ENCODE measurements at regions not wholly inside any gene's neighbourhood (a gene's known extent, or its start where the extent isn't known, plus 50 kb on each side); places are given as distances from the start of the nearest gene placed in this dataset.
A peak's percentile ranks its signal among the peaks of the same experiment; 100 is the strongest.
"Not testable (repeated sequence)": the region's sequence is repeated elsewhere in the genome, so short reads cannot be mapped to it uniquely, and the experiment has no call there.

DNA sequence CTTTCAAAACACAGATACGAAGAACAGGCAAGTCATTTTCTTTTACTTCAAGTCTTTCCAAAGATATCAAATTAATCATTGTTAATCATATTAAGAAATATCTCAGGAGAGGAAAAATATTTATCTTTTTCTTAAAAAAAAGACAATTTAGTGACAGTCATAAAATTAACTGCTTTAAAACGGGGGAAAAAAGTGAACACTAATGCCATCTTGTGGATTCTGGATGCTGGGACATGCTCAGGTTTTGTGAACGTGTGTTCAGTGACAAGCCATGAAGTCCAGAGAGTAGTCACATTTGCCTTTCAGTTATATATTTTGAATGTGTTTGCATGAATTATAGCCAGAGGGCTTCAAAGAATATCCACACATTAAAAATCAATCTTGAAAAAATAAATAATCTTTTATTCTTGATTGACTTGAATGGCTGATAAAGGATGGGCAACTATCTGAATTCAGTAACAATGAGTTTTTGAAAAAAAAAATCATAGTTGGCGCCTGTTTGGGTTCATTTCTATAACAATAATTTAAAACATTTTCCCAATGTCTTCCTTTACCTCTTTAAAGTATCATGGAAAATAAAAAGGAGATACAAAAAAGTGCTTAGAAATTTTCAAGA lies 74.7 kb upstream of the NOX3 start:
- in situ Hi-C loops (cut with HindIII; ENCODE audit: low pct_ligation_motif_present, low sequenced_read_pairs), result no loop called here
- no peak overlapping the region for H3K4me3 ChIP-seq (ENCODE audit: low read depth, low read length)
- peak; percentile 79 for TF ChIP-seq CTCF (IDR thresholded peaks at IDR 0.05; ENCODE audit: low read depth, low read length, missing control alignments)
- H3K36me3 ChIP-seq (replicated peaks), result no peaks in the 10 kb centered on the region
- H3K27ac ChIP-seq, result peak overlapping the region; percentile 92
- H3K27me3 ChIP-seq (replicated peaks), result no peaks in the 10 kb centered on the region
- peak; percentile 65 for DNase-seq

GRCh38 chr6:155529814-155530213 lies 74.2 kb upstream of the NOX3 start:
- H3K27me3 ChIP-seq (replicated peaks); H3K36me3 ChIP-seq (replicated peaks); H3K4me3 ChIP-seq (ENCODE audit: low read depth, low read length); in situ Hi-C loops (cut with HindIII; ENCODE audit: low pct_ligation_motif_present, low sequenced_read_pairs); DNase-seq: not testable (repeated sequence)
- peak overlapping the region; percentile 92 for H3K27ac ChIP-seq

DNA sequence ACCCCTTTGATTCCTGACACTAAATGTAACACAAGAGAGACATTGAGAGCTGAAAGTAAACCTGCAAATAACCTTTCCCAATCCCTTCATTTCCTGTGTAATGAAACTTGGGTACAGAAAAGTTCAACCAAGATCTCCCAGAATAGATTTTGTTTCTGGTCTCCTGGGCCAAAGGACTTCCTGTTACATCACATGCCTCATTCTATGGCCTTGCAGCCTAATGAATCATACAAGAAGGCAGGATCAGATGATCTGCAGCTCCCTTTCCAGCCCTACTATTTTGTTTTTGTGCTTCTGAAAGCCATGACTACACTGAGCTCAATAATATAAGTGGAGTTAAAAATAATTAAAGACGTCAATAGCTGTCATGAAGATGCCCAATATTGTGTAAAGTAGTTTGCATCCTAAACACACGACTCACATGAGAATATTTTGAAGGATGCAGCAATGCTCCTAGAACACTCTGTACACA lies 73.4 kb upstream of the NOX3 start:
- Histone ChIP-seq H3K27me3 (replicated peaks) (no peaks in the 10 kb centered on the region), H3K4me3 (ENCODE audit: low read depth, low read length) (no peak overlapping the region), H3K36me3 (replicated peaks) (no peaks in the 10 kb centered on the region), H3K27ac (peak overlapping the region; percentile 92)
- peak; percentile 96 for DNase-seq
- no peak for TF ChIP-seq CTCF (IDR thresholded peaks at IDR 0.05; ENCODE audit: low read depth, low read length, missing control alignments)
- in situ Hi-C loops (cut with HindIII; ENCODE audit: low pct_ligation_motif_present, low sequenced_read_pairs), result no loop called here

- Histone ChIP-seq H3K27ac (peak overlapping the region; percentile 92), H3K27me3 (replicated peaks) (no peaks in the 10 kb centered on the region), H3K36me3 (replicated peaks) (no peaks in the 10 kb centered on the region), H3K4me3 (ENCODE audit: low read depth, low read length) (no peak overlapping the region)
- no peak for DNase-seq
- in situ Hi-C loops (cut with HindIII; ENCODE audit: low pct_ligation_motif_present, low sequenced_read_pairs), result no loop called here
- TF ChIP-seq CTCF (IDR thresholded peaks at IDR 0.05; ENCODE audit: low read depth, low read length, missing control alignments), result no peak
These were observed 72.7 kb upstream of the NOX3 start for GRCh38 chr6:155528335-155528734.

GRCh38 chr6:155527443-155527842 lies 71.8 kb upstream of the NOX3 start:
- H3K4me3 ChIP-seq (ENCODE audit: low read depth, low read length), result no peak overlapping the region
- H3K27ac ChIP-seq, result no peak overlapping the region
- in situ Hi-C loops (cut with HindIII; ENCODE audit: low pct_ligation_motif_present, low sequenced_read_pairs), result no loop called here
- no peaks in the 10 kb centered on the region for H3K27me3 ChIP-seq (replicated peaks)
- TF ChIP-seq CTCF (IDR thresholded peaks at IDR 0.05; ENCODE audit: low read depth, low read length, missing control alignments), result no peak
- no peak for DNase-seq
- no peaks in the 10 kb centered on the region for H3K36me3 ChIP-seq (replicated peaks)

DNA sequence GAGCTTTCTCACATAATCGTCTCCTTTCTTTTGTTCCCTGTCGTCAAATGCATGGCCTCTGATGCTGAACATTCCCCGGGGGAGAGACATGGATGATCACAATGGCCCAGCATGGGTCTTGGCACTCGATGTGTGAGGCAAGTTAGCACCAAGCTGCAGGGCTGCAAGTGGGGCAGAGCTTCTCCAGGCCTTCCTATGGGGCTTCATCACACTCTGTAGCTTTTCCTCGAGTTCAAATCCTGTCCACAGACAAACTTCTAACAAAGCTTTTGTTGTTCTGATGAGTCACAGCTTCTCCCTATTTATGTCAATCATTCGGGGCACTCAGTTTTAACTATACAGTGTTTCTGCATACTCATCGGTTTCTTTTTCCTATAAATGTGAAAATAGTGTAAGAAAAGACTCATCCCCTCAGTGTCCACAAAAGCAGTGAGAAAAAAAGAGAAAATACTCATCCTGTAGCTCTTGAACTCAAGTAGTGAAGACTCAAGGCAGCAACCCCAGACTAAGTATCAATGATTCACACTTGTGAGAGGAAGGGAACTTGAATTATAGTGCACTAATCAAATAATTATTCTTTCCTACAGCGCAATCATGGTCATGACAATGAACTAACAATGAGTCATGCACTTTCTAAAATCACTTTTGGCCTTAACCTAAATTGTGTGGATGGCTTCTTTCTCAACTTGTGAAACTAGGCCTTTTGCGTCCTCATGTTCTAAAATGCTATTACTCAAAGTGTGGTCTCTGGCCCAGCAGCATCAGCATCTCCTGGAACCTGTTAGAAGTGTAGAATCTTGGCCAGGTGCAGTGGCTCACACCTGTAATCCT lies 68.4 kb upstream of the NOX3 start:
- H3K27ac ChIP-seq, result peak overlapping the region; percentile 56
- H3K4me3 ChIP-seq (ENCODE audit: low read depth, low read length), result no peak overlapping the region
- in situ Hi-C loops (cut with HindIII; ENCODE audit: low pct_ligation_motif_present, low sequenced_read_pairs), result no loop called here
- DNase-seq, result peak; percentile 29
- H3K27me3 ChIP-seq (replicated peaks), result no peaks in the 10 kb centered on the region
- no peak for TF ChIP-seq CTCF (IDR thresholded peaks at IDR 0.05; ENCODE audit: low read depth, low read length, missing control alignments)
- H3K36me3 ChIP-seq (replicated peaks), result no peaks in the 10 kb centered on the region
